ENCODE measurements at regions not wholly inside any gene's neighbourhood (a gene's known extent, or its start where the extent isn't known, plus 50 kb on each side); places are given as distances from the start of the nearest gene placed in this dataset.

DNA sequence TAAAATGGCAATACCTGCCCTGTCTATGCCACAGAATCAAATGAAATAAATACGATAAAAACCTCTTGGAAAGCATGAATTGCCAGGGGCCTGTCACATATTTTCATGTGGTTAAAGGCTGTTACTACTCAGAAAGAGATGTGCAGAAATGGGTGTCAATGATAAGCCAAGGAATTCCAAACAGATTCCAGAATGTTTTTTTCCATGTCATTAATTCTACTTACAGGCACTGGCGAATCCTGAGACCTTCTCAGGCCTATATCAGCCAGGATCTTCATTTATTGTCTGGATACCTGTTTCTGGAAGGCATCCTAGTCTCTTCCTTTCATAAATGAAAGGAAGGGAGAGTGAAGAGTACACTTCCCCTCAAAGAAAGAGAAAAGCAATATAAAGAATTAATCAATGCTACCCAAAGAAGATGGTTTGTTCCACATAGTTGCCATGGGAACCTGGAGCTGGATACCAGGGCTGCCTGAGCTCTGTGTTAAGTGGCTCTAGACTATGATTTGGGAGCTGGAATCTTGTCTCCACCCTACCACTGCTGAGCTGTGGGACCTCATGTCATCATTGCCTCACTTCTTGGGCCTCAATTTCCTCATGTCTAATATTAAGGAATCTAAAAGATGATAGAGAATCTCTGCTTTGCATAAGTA, 335.1 kb upstream of the SKOR2 start:
- DNase-seq (ENCODE audit: low read depth, low spot score) = no peak
- in situ Hi-C loops (cut with HindIII; ENCODE audit: low pct_unique_long_range_greater_than_20kb, low sequenced_read_pairs) = no loop called here

DNA sequence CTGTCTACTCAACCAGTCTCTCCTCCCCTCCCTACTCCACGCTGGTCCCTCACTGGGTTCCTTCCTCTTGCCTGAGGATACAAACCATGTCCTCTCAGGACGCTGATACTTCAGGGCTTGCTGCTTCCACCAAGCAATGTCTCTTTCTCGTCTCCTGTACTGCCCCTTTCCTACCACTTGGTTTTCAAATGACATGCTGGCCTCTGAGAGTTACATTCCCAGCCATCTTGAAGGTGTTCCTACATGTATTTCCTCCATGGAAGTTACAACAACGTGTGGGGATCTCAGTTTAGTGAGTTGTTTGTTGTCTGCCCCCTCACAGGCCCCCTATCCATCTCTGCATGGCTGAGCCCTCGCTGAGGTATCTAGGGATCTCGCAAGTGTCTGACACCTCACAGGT, 334.5 kb upstream of the SKOR2 start:
- DNase-seq (ENCODE audit: low read depth, low spot score) = no peak
- in situ Hi-C loops (cut with HindIII; ENCODE audit: low pct_unique_long_range_greater_than_20kb, low sequenced_read_pairs) = no loop called here

DNA sequence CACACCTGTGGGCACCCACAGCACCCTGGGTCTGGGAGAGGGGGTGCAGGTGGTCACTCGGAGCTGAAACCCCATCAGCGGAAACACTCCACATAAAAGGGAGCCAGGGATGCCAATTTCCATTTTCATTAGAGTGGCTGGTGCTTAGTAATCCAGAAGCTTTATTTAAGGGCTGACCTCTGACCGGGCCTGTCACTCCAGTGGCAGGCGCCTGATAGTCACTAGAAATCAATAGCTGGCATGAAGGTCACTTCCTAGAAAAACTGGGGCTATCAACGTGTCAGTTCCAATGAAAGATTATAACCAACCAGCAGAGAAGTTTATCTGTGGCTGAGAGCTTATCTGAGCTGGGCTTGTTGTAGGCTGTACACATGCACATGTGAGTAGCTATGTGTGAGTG, 333.7 kb upstream of the SKOR2 start:
- DNase-seq (ENCODE audit: low read depth, low spot score) = no peak
- in situ Hi-C loops (cut with HindIII; ENCODE audit: low pct_unique_long_range_greater_than_20kb, low sequenced_read_pairs) = no loop called here

DNA sequence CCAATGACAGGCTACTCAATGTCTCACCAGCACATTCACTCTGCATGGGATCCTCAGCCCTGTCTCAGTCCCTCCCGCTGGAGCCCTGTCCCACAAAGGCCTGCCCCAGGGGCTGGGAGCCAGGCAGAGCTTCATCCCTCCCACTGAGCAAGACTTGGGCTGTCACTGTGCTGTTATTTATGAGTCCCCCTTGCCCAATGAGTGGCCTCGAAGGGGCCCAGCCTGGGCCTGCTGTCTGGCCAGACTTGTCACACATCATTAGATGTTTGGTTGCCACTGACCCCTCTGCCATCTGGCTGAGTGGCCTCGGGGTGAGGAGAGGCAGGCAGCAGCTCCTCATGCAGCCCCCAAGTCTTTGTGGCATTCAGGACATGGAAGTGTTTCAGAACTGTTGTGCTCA, 330.6 kb upstream of the SKOR2 start:
- in situ Hi-C loops (cut with HindIII; ENCODE audit: low pct_unique_long_range_greater_than_20kb, low sequenced_read_pairs) = no loop called here
- no peak for DNase-seq (ENCODE audit: low read depth, low spot score)

DNA sequence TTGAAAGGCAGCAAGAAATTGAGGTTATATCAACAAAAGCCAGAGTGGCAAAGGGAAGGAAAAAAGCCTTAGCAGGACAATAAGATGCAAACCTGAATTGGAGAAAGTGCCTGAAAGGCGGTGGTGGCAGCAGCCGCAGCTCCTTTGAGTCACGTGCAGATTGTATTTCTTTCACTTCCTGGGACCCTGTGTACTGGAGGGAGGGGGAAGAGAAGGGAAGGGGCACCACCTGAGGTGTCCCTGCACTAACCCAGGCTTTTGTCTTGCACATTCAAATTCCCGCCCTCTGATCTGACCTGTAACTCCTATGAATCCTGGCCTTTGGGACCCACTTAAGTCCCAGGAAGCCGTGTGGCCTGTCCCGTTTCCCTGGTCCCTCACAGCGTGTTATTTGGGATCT, 326.1 kb upstream of the SKOR2 start:
- in situ Hi-C loops (cut with HindIII; ENCODE audit: low pct_unique_long_range_greater_than_20kb, low sequenced_read_pairs) = no loop called here
- DNase-seq (ENCODE audit: low read depth, low spot score) = no peak

DNA sequence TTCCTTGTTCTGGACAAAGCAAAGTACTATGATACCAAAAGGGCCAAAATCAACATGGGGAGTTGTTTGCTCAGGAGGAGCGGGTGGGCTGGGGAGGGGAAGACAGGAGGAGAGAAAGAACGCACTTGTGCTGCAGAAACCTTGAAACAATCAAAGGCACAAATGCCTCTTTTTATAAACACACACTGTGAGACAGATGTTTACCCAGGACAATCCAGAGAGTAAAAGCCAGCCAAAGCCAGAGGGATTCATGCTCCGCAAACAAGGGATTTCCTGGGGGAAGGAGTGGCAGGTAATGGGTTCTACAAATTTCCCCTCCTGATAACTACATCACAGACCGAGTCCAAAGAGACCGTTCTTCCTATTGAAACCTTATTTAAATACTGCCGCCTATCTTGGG, 323.5 kb upstream of the SKOR2 start:
- in situ Hi-C loops (cut with HindIII; ENCODE audit: low pct_unique_long_range_greater_than_20kb, low sequenced_read_pairs) = no loop called here
- DNase-seq (ENCODE audit: low read depth, low spot score) = no peak

DNA sequence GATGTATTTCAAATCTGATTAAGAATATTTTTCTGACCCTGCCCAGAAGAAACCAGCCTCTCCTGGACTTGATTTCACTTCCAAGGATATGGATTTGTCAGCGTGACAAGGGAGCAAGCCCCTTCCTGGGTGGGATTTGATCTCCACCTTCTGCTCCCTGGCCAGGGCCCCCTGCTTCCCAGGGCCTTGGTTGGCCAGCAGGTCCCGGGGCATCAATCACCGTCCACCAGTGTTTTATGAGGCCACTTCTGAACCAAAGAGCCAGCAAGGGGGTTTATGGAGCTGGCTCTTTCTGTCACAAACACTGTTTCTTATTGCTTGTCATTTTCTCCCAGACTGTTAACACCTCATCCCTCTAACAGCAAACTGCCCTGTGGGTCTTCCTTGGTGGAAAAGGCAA, 320.5 kb upstream of the SKOR2 start:
- no peak for DNase-seq (ENCODE audit: low read depth, low spot score)
- in situ Hi-C loops (cut with HindIII; ENCODE audit: low pct_unique_long_range_greater_than_20kb, low sequenced_read_pairs) = no loop called here

GRCh38 chr18:47566809-47567208, 315.3 kb upstream of the SKOR2 start:
- in situ Hi-C loops (cut with HindIII; ENCODE audit: low pct_unique_long_range_greater_than_20kb, low sequenced_read_pairs) = no loop called here
- DNase-seq (ENCODE audit: low read depth, low spot score) = no peak

GRCh38 chr18:47560723-47561715, 309.6 kb upstream of the SKOR2 start:
- in situ Hi-C loops (cut with HindIII; ENCODE audit: low pct_unique_long_range_greater_than_20kb, low sequenced_read_pairs) = no loop called here

GRCh38 chr18:47558110-47558750, 306.8 kb upstream of the SKOR2 start:
- in situ Hi-C loops (cut with HindIII; ENCODE audit: low pct_unique_long_range_greater_than_20kb, low sequenced_read_pairs) = no loop called here
- DNase-seq (ENCODE audit: low read depth, low spot score) = no peak

More at GRCh38 chr18:47560723-47561715, 309.6 kb upstream of the SKOR2 start:
- no peak for DNase-seq (ENCODE audit: low read depth, low spot score)

DNA sequence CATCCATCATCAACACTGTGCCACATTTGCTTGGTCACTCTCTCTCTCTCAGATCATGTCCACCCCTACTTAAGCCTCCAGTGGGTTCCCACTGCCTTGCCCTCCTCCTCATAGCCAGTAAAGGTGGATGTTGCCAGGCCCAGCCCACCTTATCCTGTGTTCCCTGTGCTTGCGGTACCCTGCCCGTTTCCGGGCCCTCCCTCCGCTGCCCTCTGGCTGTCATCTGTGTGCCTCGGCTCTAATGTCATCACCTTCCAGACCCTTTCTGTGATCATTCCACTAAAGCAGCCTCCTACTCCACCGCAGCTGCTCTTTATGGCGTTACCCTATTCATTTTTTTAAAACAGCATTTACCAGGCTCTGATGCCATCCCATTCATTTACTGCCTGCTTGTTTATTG, 305.7 kb upstream of the SKOR2 start:
- in situ Hi-C loops (cut with HindIII; ENCODE audit: low pct_unique_long_range_greater_than_20kb, low sequenced_read_pairs) = no loop called here
- DNase-seq (ENCODE audit: low read depth, low spot score) = no peak

- DNase-seq (ENCODE audit: low read depth, low spot score) = no peak
- in situ Hi-C loops (cut with HindIII; ENCODE audit: low pct_unique_long_range_greater_than_20kb, low sequenced_read_pairs) = no loop called here
Observed at GRCh38 chr18:47552783-47553182, 301.3 kb upstream of the SKOR2 start.

- no peak for DNase-seq (ENCODE audit: low read depth, low spot score)
- in situ Hi-C loops (cut with HindIII; ENCODE audit: low pct_unique_long_range_greater_than_20kb, low sequenced_read_pairs) = no loop called here
Observed at GRCh38 chr18:47550611-47551010, 299.2 kb upstream of the SKOR2 start.

DNA sequence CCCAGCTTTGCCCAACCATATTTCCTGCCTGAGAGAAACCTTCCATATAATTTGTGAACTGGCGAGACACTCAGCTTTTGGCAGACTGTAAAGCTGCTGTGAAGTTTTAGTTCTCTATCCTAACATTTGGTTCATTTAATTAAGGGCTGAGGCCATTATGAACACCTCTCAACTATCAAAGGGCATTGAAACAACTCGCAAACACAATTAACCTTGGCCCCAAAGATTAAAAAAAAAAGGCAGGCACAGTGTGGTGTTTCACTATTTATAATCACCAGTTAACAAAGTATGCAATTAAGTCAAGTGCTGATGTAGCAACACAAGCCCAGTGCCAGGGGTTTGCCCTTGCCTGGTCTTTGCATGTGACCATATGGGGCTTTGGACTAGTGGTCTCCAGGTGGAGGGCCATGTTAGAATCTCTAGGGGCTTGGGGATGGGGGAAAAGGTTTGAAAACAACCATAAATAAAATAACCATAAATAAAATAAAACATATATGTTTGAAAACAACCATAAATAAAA, 297.6 kb upstream of the SKOR2 start:
- no peak for DNase-seq (ENCODE audit: low read depth, low spot score)
- in situ Hi-C loops (cut with HindIII; ENCODE audit: low pct_unique_long_range_greater_than_20kb, low sequenced_read_pairs) = no loop called here

GRCh38 chr18:47547539-47548202, 296.2 kb upstream of the SKOR2 start:
- in situ Hi-C loops (cut with HindIII; ENCODE audit: low pct_unique_long_range_greater_than_20kb, low sequenced_read_pairs) = no loop called here
- no peak for DNase-seq (ENCODE audit: low read depth, low spot score)

DNA sequence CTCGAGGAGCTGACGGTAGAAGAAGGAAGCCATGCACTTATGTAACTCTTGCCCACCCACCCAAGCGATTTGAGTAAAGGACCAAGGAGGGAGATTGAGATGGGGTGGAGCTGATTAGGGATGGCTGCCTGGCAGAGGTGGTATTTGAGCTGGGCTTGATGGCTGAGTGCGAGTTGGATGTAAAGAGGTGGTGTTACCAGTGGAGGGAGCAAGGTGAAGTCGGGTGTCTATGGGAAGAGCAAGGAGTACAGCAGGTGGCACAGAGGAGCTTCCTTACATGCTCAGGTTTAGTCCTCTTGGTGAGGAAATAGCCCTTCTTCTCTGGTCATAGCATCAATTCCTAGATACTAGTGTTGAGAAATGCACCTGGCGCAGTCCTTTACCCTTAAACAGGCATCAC, 294.2 kb upstream of the SKOR2 start:
- no peak for DNase-seq (ENCODE audit: low read depth, low spot score)
- in situ Hi-C loops (cut with HindIII; ENCODE audit: low pct_unique_long_range_greater_than_20kb, low sequenced_read_pairs) = no loop called here

GRCh38 chr18:47543080-47543479, 291.6 kb upstream of the SKOR2 start:
- no peak for DNase-seq (ENCODE audit: low read depth, low spot score)
- in situ Hi-C loops (cut with HindIII; ENCODE audit: low pct_unique_long_range_greater_than_20kb, low sequenced_read_pairs) = no loop called here

DNA sequence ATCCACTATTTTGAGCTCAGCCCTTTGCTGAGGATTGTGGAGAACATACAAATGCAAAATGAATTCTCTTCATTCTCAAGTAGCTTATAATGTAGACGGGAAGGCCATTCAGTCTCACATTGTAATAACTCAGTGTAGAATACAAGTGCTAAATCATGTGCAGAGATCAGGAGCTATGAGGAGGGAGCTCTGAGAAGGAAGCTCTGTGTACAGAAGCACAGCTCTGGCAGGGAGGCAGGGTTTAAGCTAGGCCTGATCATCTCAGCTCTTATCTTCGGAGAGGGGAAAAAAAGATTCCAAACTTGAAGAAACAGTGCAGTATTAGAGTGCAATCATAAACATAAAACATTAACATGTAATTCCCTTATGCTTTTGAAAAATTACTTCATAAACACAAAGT, 291.1 kb upstream of the SKOR2 start:
- in situ Hi-C loops (cut with HindIII; ENCODE audit: low pct_unique_long_range_greater_than_20kb, low sequenced_read_pairs) = no loop called here

More for the DNA sequence above, 291.1 kb upstream of the SKOR2 start:
- DNase-seq (ENCODE audit: low read depth, low spot score) = no peak
